NCI-H345 (cell line): ENCODE measurements at regions not wholly inside any gene's neighbourhood (a gene's known extent, or its start where the extent isn't known, plus 50 kb on each side); places are given as distances from the start of the nearest gene placed in this dataset.

Experiments
- DNase-seq: peaks from one replicate; lab custom pipeline; 2025; lab: John Stamatoyannopoulos, UW

DNA sequence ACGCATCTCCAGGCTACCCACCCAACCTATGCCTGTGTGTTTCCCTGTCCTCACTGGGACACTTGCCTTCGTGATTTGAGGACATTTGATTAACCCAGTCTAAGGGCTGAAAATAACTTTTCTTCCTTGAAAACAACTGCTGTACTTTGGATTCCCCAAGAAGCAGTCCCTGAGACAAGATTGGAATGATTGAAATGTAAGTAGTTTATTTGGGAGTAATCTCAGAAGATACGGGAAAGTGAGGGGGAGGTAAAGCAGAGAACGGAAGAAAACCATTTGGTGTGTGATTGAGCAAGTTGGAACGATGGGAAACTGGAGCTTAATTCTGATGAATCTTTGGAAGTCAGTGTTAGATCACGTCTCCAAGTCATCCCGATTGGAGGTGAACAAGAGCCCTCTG lies 143.8 kb upstream of the LMCD1 start:
- DNase-seq: no peak

DNA sequence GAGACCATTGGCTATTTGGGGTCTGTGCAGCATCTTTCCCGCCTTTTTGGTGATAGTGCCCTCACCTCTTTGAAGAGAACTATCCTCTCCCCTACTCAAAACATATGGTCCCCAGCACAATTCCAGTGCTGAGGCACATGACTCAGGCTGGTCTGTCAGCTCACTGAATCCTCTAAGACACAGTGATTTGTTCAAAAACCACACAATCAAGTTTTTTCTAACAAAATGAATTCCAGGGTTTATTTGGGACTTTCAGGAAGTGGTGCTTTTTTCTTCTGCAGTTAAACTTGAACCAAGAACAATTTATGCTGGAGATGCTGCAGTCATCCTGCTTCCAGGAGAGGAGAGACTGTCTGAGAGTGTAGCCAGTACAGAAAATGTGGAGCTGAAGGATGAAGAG lies 142.5 kb upstream of the LMCD1 start:
- DNase-seq: no peak

DNA sequence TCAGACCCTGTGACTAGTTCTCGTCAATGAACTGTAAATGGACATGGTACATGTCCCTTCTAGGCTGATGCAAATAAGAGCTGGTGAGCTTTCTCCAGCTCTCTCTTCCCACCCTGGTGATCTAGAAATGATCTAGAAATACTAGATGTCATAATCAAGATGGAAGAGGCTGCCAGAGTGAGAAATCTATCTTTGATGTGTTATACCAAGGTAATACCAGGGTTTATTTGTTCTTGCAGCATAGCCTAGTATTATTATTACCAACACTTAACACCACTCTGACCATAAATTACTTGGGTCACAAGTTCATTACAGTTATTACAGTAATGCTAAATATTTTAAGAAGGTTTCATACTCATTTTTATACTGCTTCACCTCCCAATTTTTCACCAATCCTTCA lies 138.4 kb upstream of the LMCD1 start:
- no peak for DNase-seq

DNA sequence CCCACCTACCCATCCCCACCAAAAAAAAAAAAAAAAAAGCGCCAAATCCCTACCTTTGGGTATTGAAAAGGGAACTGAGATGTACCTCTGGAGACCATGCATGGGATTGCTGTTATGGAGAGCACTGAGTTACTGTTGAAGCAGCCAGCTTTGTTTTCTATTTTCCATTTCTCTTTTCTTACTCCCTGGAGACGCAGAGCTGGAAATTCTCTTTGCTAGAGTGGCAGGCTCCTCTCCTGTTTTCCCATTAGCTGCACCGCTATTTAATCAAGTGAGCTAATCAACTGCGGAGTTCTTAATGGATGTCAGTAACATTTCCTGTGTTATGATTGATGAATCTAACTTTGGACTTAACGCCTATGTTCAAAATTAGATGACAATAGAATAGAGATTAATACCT lies 136.1 kb upstream of the LMCD1 start:
- DNase-seq: no peak

DNA sequence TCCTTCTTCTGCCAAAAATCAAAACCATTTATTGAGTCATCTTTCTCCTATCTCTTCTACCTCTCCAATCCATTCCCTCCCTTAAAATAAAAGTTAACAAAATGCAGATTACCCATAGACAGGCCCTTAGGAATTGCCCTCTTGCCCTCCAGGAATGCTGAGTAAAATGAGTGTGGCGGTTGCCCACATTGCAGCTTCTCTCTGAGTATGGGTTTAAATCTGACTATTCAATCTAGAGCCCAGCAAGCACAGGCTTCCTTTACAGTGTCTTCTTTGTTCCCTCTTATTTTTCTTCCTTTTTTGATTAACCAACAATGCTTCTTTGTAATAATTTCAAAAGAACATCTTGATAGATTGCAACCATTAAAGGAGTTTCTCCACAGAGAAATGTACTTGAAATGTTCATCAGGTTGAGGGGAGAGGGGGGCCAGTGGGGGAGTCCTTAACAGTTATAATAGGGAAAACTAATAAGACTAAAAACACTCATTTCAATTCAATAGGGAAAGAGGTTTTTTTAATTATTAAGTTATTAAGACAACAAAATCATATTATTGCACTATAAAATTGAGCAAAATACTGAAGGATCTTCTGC lies 135.3 kb upstream of the LMCD1 start:
- DNase-seq: no peak

DNA sequence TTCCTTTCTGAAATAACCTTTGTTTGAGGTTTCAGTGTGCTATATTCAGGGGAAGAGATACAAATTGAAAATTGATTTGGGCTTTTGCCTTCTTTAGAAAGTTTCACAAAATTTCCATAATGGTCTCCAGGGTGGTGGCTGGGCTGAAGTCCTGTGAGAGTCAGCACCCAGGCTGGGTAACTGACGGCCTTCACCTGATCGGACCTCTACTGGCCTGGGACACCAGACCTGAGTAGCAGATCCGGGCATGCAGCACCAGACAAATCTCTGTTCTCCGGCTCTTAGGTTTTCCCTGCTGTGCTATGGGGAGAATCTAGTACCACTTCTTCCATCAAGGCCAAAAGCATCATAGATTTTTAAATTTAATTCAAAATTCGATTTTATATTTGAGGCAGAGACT lies 133.0 kb upstream of the LMCD1 start:
- DNase-seq: no peak

DNA sequence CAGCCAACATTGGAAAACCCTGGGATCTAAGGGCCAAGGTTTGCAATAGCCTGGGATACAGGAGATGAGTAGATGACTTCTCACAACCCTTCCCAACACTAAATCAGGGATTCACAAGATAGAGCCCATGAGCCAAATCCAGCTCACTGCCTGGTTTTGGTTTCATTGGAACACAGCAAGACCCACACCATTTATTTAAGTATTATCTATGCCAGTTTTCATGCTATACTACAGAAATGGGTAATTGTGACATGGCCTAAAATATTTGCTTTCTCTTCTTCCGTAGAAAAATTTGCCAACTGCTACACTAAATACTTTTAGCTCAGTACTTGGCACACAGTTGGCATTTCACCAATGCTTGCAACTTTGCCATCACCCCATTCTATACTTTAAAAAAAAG lies 132.0 kb upstream of the LMCD1 start:
- no peak for DNase-seq

DNA sequence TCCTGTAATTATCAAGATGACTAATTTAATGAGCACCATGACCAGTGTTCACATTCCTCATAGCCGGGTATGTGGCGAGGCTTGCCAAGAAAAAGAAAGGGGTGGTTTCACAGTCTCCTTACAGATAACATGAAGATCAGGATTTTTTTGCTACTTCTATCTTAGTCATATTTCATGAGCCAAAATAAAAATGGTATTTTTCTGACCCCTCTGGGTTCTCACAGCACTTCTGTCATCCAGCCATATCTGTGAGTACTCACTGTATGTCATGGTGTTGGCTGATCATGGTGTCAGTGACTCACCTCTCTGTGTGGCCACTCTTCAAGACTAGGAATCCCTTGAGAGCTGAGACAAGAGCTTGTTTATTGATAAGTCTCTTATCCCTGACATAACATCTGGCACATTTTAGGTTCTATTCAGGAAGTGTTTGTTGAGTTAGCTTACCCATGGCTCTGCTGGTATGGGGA lies 130.5 kb upstream of the LMCD1 start:
- DNase-seq: no peak

DNA sequence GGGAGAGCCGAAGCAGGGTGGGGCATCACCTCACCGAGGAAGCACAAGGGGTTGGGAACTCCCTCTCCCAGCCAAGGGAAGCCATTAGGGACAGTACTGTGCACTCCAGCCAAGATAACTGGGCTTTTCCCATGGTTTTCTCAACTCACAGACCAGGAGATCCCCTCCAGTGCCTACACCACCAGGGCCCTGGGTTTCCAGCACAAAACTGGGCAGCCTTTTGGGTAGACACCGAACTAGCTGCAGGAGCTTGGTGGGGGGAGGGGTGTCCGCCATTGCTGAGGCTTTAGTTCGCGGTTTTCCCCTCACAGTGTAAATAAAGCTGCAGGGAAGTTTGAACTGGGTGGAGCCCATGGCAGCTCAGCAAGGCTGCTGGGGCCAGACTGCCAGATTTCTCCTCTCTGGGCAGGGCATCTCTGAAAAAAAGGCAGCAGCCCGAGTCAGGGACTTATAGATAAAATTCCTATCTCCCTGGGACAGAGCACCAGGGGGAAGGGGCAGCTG lies 129.6 kb upstream of the LMCD1 start:
- no peak for DNase-seq

DNA sequence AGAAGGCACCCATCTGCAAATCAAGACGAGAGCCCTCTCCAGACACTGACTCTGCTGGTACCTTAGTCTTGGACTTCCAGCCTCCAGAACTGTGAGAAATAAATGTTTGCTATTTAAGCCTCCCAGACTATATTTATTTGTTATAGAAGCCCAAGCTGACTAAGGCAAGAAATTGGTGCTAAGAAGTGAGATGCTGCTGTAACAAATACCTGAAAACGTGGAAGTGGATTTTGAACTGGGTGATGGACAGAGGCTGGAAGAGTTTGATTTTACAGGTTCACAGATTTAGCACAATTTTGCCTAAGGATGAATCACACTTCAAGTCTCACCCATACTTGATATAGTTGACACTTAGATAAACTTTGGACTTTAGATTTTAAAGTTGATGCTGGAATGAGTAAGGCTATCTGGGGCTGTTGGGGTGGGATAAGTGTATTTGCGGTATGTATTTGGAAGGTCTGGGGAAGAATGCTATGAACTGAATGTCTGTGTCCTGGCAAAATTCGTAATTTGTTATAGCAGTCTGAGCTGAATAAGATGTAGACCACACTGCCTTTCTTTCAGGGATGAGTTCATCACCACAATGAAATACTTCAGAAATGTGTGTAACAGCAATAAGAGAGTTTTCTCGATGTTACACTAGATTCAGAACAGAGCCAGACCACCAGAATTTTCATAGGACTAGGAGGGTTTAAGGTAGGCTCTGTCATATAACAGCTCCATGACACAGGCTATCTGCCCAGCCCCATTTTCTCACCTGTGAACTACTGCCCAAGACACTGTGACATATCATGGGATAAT lies 120.5 kb upstream of the LMCD1 start:
- no peak for DNase-seq

DNA sequence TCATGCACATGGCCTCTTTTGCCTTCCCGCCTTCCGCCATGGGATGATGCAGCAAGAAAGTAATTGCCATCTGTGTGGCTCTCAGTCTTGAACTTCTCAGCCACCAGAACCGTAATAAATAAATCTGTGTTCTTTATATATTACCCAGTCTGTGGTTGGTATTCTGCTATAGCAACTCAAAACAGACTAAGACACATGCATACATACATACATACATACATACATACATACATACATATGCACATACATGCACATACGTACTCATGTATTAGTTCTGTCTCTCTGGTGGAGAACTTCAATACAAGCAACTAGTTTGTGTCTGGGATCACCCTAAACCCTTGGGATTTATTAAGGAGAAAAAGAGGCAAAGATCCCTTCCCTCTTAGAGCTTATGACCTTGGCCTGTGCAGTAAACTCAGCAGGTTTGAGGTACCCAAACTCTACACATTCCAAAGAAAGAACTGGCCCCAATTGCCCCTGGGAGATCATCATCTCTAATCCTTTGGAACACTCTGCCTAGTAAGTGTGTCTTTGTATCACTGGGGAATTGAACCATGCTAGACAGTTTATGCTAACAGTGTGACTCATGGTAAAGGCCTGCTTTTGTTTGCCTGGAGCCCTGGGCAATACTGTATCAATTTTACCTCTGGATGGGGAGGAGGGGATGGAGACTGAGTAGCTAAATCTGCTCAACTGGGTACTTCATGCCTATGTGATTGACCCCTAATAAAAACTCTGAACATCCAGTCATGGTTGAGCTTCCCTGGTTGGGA lies 115.6 kb upstream of the LMCD1 start:
- DNase-seq: no peak

DNA sequence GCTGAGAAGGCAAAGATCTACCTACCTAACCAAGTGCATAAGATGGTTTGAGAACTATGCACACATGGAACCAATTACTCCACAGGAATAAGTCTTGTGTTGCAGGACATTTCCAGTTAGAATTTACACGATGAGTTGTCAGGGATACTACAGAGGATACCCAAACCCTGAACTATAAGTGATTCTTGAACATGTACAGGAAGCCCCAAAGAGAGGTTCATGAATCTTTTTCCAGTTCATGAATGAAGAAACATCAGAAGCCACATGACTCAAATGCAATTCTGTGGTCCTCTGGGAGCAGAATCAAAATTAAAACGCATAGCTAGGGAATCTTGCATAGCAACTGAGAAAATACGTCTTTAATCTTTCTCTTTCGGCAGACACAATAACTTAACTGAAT lies 114.1 kb upstream of the LMCD1 start:
- DNase-seq: no peak

DNA sequence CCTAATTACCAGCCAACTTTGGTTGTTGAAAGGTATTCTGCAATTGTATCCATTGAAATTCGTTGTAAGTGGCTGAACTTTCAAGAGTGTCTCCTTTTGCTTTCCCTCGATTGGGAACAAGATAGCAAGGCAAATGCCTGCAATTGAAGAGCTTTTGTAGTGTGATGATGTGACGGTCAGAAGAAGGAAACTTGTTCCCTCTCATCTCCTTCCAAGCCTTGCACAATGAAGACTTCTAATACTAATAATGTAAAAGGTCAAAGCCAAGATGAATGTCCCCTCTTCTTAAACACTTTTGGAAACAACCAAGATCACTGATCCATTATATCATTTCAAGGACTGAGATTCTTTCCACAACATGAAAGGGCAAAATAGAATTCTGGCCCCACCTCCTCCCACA lies 101.9 kb upstream of the LMCD1 start:
- DNase-seq: no peak

DNA sequence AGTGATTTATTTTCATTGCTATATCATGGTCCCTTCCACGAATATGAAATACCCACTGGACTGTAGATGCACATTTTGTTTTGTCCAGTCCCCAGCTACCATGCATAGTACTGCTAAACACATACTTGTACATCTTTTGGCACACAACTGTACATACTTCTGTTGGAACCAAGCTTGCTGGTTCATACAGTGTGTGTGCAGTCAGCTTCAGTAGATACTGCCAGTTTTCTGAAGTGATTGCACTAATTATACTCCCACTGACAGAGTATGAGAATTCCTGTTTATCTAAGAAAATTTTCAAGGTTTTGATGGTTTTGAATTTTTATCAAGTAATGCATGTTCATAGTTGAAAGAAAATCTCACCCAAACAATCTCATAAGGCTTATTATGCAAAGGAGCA lies 100.7 kb upstream of the LMCD1 start:
- DNase-seq: no peak

DNA sequence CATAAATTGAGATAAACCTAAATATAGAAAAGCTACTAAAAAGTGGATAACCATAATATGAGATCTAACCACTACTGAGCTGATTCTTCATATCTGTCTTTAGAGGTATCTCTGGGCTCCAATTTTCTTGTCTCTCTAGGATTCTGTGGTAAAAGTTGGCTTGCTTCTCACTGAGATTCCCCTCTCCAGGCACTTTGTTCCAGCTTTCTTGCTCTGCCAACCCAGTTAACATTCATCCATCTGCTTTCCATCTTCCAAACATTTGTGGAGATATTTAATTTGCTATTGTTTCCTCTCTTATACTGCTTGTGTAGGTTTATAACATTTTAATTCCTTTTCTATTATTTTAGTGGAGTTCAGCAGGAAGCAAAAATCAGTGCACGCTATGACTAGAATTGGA lies 97.6 kb upstream of the LMCD1 start:
- no peak for DNase-seq

DNA sequence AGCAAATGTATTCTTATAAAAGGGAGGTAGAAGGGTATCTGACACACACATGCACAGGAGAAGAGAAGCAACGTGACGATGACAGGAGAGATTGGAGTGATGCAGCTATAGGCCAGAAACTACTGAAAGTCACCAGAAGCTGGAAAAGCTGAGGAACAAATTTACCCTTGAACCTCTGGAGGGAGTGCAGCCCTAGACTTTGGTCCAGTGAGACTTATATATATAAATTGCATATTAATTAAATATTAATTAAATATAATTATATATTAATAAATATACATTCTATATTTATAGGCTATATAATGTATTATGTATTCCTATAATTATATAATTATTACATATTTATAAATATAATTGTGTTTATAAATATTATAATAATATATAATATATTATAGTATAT lies 96.5 kb upstream of the LMCD1 start:
- no peak for DNase-seq

DNA sequence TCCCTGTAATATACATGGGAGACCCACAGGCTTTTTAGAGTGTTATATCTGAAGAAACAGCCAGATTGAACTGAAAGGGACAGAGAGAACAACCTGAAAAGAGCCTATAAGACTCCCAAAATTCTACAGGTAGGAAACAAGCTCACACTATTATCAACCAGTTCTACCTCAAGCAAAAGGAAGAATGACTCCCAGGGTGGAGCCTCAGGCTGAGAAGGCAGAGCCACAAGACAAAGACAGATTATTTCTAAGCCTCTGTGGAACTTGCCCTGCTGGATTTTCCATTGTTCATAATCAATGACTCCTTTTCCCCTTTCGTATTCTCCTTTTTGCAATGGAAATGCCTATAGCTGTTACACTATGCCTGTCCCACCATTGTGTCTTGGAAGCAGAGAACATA lies 95.1 kb upstream of the LMCD1 start:
- DNase-seq: no peak

DNA sequence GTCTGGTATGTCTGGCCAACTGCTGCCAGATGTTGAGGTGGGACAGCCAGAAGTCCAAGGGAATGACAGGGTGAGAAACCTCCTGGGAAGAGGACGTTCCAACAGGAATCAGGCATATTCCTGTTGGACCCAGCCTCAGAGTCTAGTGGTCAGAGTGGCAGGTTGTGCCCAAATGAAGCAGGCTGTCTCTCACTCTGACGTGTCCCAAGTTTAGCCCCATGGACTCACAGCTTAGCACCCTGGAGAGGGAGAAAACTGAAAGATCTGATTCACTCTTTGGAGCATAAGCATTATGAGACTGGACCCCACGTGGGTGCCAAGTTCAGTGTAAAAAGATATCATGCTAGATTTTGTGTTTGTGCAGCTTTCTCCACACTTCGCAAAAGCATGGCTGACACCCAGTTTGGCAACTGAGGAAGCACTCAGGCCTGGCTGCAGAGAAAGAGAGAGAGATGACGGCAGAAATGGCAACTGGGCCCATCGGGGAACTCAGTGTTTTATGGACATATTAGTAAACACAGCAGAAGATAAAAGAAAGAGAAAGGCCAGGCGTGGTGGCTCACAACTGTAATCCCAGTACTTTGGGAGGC lies 88.2 kb upstream of the LMCD1 start:
- no peak for DNase-seq

DNA sequence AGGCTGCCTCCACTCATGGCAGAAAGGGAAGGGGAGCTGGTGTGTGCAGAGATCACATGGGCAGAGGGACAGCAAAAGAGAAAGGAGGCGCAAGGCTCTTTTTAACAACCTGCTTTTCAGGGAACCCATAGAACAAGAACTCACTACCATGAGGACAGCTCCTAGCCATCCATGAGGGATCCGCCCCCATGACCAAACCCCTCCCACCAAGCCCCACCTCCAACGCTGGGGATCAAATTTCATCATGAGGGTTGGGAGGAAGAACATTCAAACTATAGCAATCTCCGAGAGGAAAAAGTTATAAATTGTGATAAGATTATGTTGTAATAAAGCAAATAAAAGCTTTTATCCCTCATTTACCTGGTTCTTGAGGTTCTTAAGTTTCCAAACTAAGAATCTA lies 84.7 kb upstream of the LMCD1 start:
- no peak for DNase-seq

DNA sequence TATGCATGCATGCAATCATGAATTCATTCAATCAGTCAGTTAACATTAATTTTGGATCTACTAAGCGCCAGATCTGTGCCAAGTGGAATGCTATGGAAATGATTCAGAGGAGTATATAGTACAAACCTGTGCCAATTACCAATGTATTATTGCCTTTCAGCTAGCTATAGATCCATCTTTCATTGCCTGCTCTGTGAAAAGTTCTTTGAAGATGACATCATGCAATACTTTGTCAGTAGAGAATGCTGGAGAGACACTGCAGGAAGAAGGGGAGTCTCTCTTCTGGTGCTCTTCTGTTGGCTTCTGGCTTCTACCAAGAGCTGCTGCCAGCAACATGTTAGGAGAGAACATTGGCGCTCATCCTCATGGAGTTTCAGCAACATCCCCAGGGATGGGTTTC lies 81.0 kb upstream of the LMCD1 start:
- DNase-seq: no peak

DNA sequence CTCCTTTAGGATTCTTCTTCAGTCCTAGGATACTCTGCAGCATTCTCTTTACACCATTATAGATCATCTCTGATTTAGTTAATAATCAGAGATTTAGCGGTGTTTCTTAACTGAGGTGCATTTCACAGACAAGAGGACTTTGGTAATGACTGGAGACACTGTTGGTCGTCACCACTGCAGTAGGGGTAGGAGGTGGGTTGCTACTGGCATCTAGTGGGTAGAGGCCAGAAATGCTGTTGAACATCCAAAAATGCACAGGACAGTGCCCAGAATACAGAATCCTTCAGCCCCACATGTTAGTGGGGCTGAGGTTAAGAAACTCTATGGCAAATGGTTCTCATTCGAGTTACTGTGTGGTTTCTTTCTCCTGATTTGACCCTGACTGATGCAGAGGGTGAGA lies 80.4 kb upstream of the LMCD1 start:
- no peak for DNase-seq

DNA sequence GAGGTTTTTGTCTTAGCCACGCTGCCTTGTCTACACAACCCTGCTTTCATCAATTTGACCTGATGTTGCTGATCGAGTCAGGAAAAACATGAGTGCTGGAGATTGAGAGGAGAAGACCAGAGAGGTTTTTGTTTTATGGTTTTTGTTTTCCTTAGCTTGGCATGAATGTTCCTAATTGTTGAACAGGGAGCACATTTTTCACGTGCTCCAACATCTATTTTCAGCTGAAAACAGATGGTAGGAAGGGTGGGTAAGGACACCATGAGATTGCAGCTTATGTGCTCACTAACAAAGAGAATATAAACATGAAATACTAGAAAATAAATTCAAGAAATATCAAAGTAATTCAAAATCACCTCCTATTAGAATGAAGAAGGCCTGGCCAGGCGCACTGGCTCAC lies 79.9 kb upstream of the LMCD1 start:
- no peak for DNase-seq

DNA sequence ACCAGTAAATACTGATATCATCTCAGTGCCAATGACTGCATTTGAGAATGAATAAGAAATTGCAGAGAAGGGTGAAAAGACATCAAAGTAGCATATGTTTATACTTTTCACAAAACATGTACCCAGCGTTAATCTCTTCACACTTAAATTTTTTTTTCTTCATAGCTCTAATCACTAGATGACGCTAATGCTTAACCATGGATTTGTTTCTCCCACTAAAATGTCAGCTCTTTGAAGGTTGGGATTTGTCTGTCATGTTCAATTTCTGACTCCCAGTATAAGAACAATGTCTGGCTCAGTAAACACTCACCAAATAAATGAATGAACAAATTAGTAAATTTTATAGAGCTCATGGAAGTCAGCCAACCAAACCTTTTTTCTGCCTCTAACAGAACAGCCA lies 78.3 kb upstream of the LMCD1 start:
- no peak for DNase-seq
